ENCODE measurements at regions not wholly inside any gene's neighbourhood (a gene's known extent, or its start where the extent isn't known, plus 50 kb on each side); places are given as distances from the start of the nearest gene placed in this dataset.

- no peak for DNase-seq
Observed at GRCh38 chr13:103403814-103404213, 337.6 kb upstream of the SLC10A2 start.

- DNase-seq: no peak
Observed at GRCh38 chr13:103403148-103403740, 337.0 kb upstream of the SLC10A2 start.

- no peak for DNase-seq
Observed at GRCh38 chr13:103395139-103395538, 328.9 kb upstream of the SLC10A2 start.

GRCh38 chr13:103394618-103395017 is 328.4 kb upstream of the SLC10A2 start:
- no peak for DNase-seq

- no peak for DNase-seq
Observed at GRCh38 chr13:103391936-103392335, 325.7 kb upstream of the SLC10A2 start.

- DNase-seq: no peak
Observed at GRCh38 chr13:103388839-103389238, 322.6 kb upstream of the SLC10A2 start.

- DNase-seq: no peak
Observed at GRCh38 chr13:103386341-103386740, 320.1 kb upstream of the SLC10A2 start.

GRCh38 chr13:103373916-103374315 is 307.7 kb upstream of the SLC10A2 start:
- DNase-seq: no peak

- DNase-seq: no peak
Observed at GRCh38 chr13:103371271-103371670, 305.1 kb upstream of the SLC10A2 start.

- DNase-seq: no peak
Observed at GRCh38 chr13:103370790-103371189, 304.6 kb upstream of the SLC10A2 start.

GRCh38 chr13:103358255-103358932 is 292.2 kb upstream of the SLC10A2 start:
- DNase-seq: no peak

GRCh38 chr13:103356226-103356864 is 290.1 kb upstream of the SLC10A2 start:
- DNase-seq: no peak

- no peak for DNase-seq
Observed at GRCh38 chr13:103354171-103354570, 288.0 kb upstream of the SLC10A2 start.

- DNase-seq: no peak
Observed at GRCh38 chr13:103351035-103351828, 285.0 kb upstream of the SLC10A2 start.

- no peak for DNase-seq
Observed at GRCh38 chr13:103350147-103350546, 283.9 kb upstream of the SLC10A2 start.

- no peak for DNase-seq
Observed at GRCh38 chr13:103349211-103349980, 283.2 kb upstream of the SLC10A2 start.

- no peak for DNase-seq
Observed at GRCh38 chr13:103335241-103335640, 269.0 kb upstream of the SLC10A2 start.

GRCh38 chr13:103331924-103332323 is 265.7 kb upstream of the SLC10A2 start:
- DNase-seq: no peak

- DNase-seq: no peak
Observed at GRCh38 chr13:103328899-103329298, 262.7 kb upstream of the SLC10A2 start.

- no peak for DNase-seq
Observed at GRCh38 chr13:103326326-103326725, 260.1 kb upstream of the SLC10A2 start.

- no peak for DNase-seq
Observed at GRCh38 chr13:103325672-103326071, 259.5 kb upstream of the SLC10A2 start.

- no peak for DNase-seq
Observed at GRCh38 chr13:103324641-103325040, 258.4 kb upstream of the SLC10A2 start.

GRCh38 chr13:103315711-103316110 is 249.5 kb upstream of the SLC10A2 start:
- no peak for DNase-seq

Measured in DMS153 (cell line).